Tibial artery (tissue), 4 donors: ENCODE measurements at regions not wholly inside any gene's neighbourhood (a gene's known extent, or its start where the extent isn't known, plus 50 kb on each side); places are given as distances from the start of the nearest gene placed in this dataset.

Experiments used
- DNase-seq, 2 donors: peaks; one replicate each; pipeline ENCODE4 v3.0.0-alpha.2; 2019
- H3K27ac ChIP-seq, 2 donors: fragments of 200-600 bp; sonication (generic) in 1 of 2; 1 replicate in 1 of 2; 2 replicates in 1 of 2; pipeline ENCODE4 v1.5.1; 2018 to 2019; ENCODE audit warnings: mild to moderate bottlenecking in 1 of 2
- H3K27me3 ChIP-seq, 2 donors: fragments of 200-600 bp; sonication (generic) in 1 of 2; one replicate each; pipeline versions ENCODE4 v1.5.1 to v1.6.0; 2016 to 2019
- H3K36me3 ChIP-seq, 3 donors: fragments of 200-600 bp; sonication (generic) in 2 of 3; one replicate each; pipeline ENCODE4 v1.5.1; 2016 to 2019; ENCODE audit warnings: mild to moderate bottlenecking in 2 of 3
- H3K4me1 ChIP-seq, 4 donors: fragments of 200-600 bp; sonication (generic) in 2 of 4; 1 replicate in 3 of 4; 2 replicates in 1 of 4; pipeline ENCODE4 v1.5.1; 2016 to 2019
- H3K4me3 ChIP-seq, 2 donors: fragments of 200-600 bp; sonication (generic) in 1 of 2; 1 replicate in 1 of 2; 2 replicates in 1 of 2; pipeline ENCODE4 v1.5.1; 2018 to 2019; ENCODE audit warnings: mild to moderate bottlenecking in 2 of 2
- H3K9me3 ChIP-seq, 3 donors: fragments of 200-600 bp; sonication (generic) in 1 of 3; one replicate each; pipeline ENCODE4 v1.5.1; 2016 to 2019
- CTCF ChIP-seq, 2 experiments: fragments of 200-600 bp in 1 of 2; fragments of 450-650 bp in 1 of 2; IDR thresholded peaks; one replicate each; pipeline ENCODE4 v1.5.1; 2017 to 2019; ENCODE audit warnings: antibody characterized with exemption in 2 of 2, mild to moderate bottlenecking in 1 of 2, moderate library complexity in 1 of 2
- intact Hi-C: fragments of 100-400 bp; cut with DNase I; formaldehyde crosslinking; loops from one replicate; pipeline ENCODE4 v1.15.0; 2023; ENCODE audit warnings: low total_unique reads

- peaks cover 0 to 4% (median 0%) of the 10 kb centered on the region in 3 donors for H3K9me3 ChIP-seq
- DNase-seq = no peak
- no peaks in the 10 kb centered on the region for H3K36me3 ChIP-seq
- no peak overlapping the region for H3K27ac ChIP-seq
- intact Hi-C loops = no loop called here
- no peak for TF ChIP-seq CTCF (IDR thresholded peaks at IDR 0.05)
- H3K27me3 ChIP-seq = no peaks in the 10 kb centered on the region
- H3K4me3 ChIP-seq = no peak overlapping the region
- H3K4me1 ChIP-seq = no peaks in the 10 kb centered on the region
These were observed 294.1 kb downstream of the GBA3 start for GRCh38 chr4:22986881-22987280.

- Histone ChIP-seq H3K27ac (no peak overlapping the region), H3K36me3 (no peaks in the 10 kb centered on the region), H3K27me3 (no peaks in the 10 kb centered on the region), H3K4me3 (no peak overlapping the region), H3K9me3 (peaks cover 0 to 4% (median 0%) of the 10 kb centered on the region in 3 donors), H3K4me1 (no peaks in the 10 kb centered on the region)
- no peak for TF ChIP-seq CTCF (IDR thresholded peaks at IDR 0.05)
- DNase-seq = no peak
- intact Hi-C loops = no loop called here
These were observed 293.5 kb downstream of the GBA3 start for GRCh38 chr4:22986262-22986661.

DNA sequence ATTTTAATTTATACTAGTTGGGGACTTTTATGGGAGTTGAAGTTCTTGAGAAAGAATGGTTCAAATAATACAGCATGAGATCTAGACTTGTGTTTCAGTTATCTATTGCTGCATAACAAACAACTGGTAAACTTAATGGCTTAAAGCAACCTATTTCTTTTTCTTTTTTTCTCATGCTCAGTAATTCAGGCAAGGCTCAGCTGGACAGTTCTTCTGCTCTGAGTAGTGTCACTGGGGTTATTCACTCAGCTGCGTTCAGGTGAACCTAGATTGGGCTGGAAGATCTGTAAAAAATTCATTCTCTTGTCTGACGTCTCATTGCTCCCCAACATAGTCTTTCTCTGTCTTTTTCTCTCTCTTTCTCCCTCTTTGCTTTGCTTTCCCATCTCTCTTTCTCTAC lies 291.7 kb downstream of the GBA3 start:
- H3K9me3 ChIP-seq = peaks cover 0 to 4% (median 0%) of the 10 kb centered on the region in 3 donors
- H3K4me1 ChIP-seq = no peaks in the 10 kb centered on the region
- no peaks in the 10 kb centered on the region for H3K27me3 ChIP-seq

GRCh38 chr4:22978656-22979055 lies 285.9 kb downstream of the GBA3 start:
- intact Hi-C loops = no loop called here
- DNase-seq = no peak
- H3K36me3 ChIP-seq = no peaks in the 10 kb centered on the region

More for the DNA sequence above, 291.7 kb downstream of the GBA3 start:
- H3K36me3 ChIP-seq = no peaks in the 10 kb centered on the region
- intact Hi-C loops = no loop called here
- no peak for TF ChIP-seq CTCF (IDR thresholded peaks at IDR 0.05)
- H3K4me3 ChIP-seq = no peak overlapping the region
- H3K27ac ChIP-seq = no peak overlapping the region
- DNase-seq = no peak

GRCh38 chr4:22970665-22971064 lies 277.9 kb downstream of the GBA3 start:
- no peak for DNase-seq
- H3K27ac ChIP-seq = no peak overlapping the region
- no peak overlapping the region for H3K4me3 ChIP-seq
- H3K9me3 ChIP-seq = peaks cover 0 to 6% (median 0%) of the 10 kb centered on the region in 3 donors
- H3K27me3 ChIP-seq = no peaks in the 10 kb centered on the region
- intact Hi-C loops = no loop called here
- no peaks in the 10 kb centered on the region for H3K36me3 ChIP-seq
- no peaks in the 10 kb centered on the region for H3K4me1 ChIP-seq
- TF ChIP-seq CTCF (IDR thresholded peaks at IDR 0.05) = no peak

More at GRCh38 chr4:22978656-22979055, 285.9 kb downstream of the GBA3 start:
- Histone ChIP-seq H3K4me3 (no peak overlapping the region), H3K27ac (no peak overlapping the region), H3K4me1 (no peaks in the 10 kb centered on the region), H3K27me3 (no peaks in the 10 kb centered on the region), H3K9me3 (peaks cover 0 to 3% (median 0%) of the 10 kb centered on the region in 3 donors)
- no peak for TF ChIP-seq CTCF (IDR thresholded peaks at IDR 0.05)
